Activated CD8-positive, alpha-beta T cell treated with anti-CD3 and anti-CD28 coated beads for 36 hours (primary cell): ENCODE measurements at regions not wholly inside any gene's neighbourhood (a gene's known extent, or its start where the extent isn't known, plus 50 kb on each side); places are given as distances from the start of the nearest gene placed in this dataset.

Experiments
- ATAC-seq: fragments of 200-7000 bp; cut with Tn5 transposase; one replicate; pipeline ENCODE4 v1.10.0; 2021; ENCODE audit warnings: mild to moderate bottlenecking, moderate library complexity
- CTCF ChIA-PET: fragments of 350-600 bp; sonication (Branson Sonifier 250); formaldehyde crosslinking; loops from one replicate; lab custom pipeline; 2021; ENCODE audit warnings: antibody characterized with exemption; lab: Charles Lee
- POLR2A ChIA-PET: fragments of 350-600 bp; sonication (Branson Sonifier 250); formaldehyde crosslinking; loops from one replicate; lab custom pipeline; 2021; ENCODE audit warnings: antibody characterized with exemption; lab: Charles Lee
- DNase-seq: peaks from one replicate; pipeline ENCODE4 v3.0.0-alpha.2; 2020
- H3K27ac Mint-ChIP-seq: one replicate; pipeline ENCODE4 v1.8.0; 2021; ENCODE audit warnings: mild to moderate bottlenecking, mixed read lengths
- H3K27me3 Mint-ChIP-seq: one replicate; pipeline ENCODE4 v1.8.0; 2021; ENCODE audit warnings: mixed read lengths
- H3K36me3 Mint-ChIP-seq: one replicate; pipeline ENCODE4 v1.8.0; 2021; ENCODE audit warnings: low read depth, mixed read lengths
- H3K4me1 Mint-ChIP-seq: one replicate; pipeline ENCODE4 v1.8.0; 2021; ENCODE audit warnings: low read depth, mixed read lengths
- H3K4me3 Mint-ChIP-seq: one replicate; pipeline ENCODE4 v1.8.0; 2021; ENCODE audit warnings: mild to moderate bottlenecking, moderate library complexity, mixed read lengths
- H3K9me3 Mint-ChIP-seq: one replicate; pipeline ENCODE4 v1.8.0; 2021; ENCODE audit warnings: mixed read lengths
- intact Hi-C: fragments of 100-400 bp; cut with micrococcal nuclease; formaldehyde crosslinking; loops from one replicate; pipeline ENCODE4 v1.10.0; 2022
- TF ChIP-seq, protein P1 (sequence below): fragments of 200-600 bp; IDR thresholded peaks from one replicate; pipeline ENCODE4 v1.8.0; 2022; ENCODE audit warnings: antibody characterized with exemption, mild to moderate bottlenecking

DNA sequence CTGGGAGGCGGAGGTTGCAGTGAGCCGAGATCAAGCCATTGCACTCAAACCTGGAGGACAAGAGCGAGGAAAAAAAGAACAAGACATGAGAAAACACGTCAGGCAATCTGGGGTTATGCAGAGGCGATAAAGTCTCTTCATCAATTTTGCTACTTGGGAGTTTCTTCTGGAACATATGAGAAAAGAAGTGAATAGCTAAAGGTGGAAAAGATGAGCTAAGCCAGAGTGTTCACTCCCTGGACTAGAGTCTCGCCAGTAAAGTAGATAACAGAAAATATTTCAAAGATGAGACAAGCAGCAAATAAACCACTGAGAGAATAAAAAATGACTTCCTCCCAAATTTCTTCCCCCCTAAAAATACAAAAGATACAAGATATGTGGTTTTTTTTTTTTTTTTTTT lies 188.4 kb upstream of the HES1 start:
- H3K27ac Mint-ChIP-seq = no peak overlapping the region
- POLR2A ChIA-PET = no interaction called here
- H3K4me1 Mint-ChIP-seq = no peaks in the 10 kb centered on the region
- H3K4me3 Mint-ChIP-seq = no peak overlapping the region
- TF ChIP-seq, protein P1, sequence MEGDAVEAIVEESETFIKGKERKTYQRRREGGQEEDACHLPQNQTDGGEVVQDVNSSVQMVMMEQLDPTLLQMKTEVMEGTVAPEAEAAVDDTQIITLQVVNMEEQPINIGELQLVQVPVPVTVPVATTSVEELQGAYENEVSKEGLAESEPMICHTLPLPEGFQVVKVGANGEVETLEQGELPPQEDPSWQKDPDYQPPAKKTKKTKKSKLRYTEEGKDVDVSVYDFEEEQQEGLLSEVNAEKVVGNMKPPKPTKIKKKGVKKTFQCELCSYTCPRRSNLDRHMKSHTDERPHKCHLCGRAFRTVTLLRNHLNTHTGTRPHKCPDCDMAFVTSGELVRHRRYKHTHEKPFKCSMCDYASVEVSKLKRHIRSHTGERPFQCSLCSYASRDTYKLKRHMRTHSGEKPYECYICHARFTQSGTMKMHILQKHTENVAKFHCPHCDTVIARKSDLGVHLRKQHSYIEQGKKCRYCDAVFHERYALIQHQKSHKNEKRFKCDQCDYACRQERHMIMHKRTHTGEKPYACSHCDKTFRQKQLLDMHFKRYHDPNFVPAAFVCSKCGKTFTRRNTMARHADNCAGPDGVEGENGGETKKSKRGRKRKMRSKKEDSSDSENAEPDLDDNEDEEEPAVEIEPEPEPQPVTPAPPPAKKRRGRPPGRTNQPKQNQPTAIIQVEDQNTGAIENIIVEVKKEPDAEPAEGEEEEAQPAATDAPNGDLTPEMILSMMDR = no peak
- intact Hi-C loops = no loop called here
- CTCF ChIA-PET = no interaction called here
- ATAC-seq = no peak
- DNase-seq = no peak
- H3K36me3 Mint-ChIP-seq = no peaks in the 10 kb centered on the region
- no peaks in the 10 kb centered on the region for H3K9me3 Mint-ChIP-seq
- H3K27me3 Mint-ChIP-seq = peaks cover 12% of the 10 kb centered on the region

DNA sequence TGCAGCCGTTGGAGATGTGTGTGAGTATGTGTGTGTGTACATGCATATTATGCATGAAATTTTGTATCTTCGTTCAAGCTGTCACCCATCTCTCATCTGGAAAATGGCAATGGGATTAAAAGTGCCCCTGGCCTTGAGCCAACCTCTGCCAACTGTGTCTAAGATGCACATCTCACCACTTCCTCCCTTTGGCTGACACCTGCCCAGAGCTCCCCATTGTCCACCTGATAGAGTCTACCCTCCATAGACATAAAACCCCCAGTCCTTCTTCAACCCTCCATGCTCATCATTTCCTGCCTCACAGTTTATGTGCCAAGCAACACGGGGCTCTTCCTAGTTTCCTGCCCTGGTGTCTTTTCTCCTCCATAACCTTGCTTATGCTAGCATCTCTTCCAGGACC lies 187.5 kb upstream of the HES1 start:
- no peak overlapping the region for H3K4me3 Mint-ChIP-seq
- peaks cover 12% of the 10 kb centered on the region for H3K27me3 Mint-ChIP-seq
- H3K4me1 Mint-ChIP-seq = no peaks in the 10 kb centered on the region
- no peak for ATAC-seq
- intact Hi-C loops = no loop called here
- TF ChIP-seq, protein P1 = no peak
- POLR2A ChIA-PET = no interaction called here
- no peaks in the 10 kb centered on the region for H3K9me3 Mint-ChIP-seq
- CTCF ChIA-PET = no interaction called here
- no peak for DNase-seq
- no peaks in the 10 kb centered on the region for H3K36me3 Mint-ChIP-seq
- H3K27ac Mint-ChIP-seq = no peak overlapping the region

DNA sequence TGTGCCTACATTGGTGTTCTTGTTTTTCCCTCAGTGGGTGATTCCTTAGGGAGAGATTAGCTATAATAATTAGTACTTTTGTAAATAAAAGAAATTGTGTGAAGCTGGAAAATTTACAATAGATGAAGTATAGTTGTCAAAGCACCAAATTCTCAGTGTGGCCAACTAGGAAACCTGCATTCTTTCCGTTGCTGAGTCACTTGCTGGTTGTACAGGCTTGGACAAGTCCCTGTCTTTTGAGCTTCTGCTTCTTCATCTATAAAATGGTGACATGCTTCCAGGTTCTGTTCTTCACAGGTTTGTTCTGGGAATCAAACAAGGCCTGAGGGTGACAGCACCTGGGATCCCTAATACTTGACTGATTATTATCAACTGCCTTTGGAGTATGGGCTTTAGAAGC lies 184.1 kb upstream of the HES1 start:
- Mint-ChIP-seq H3K9me3 (peaks cover 7% of the 10 kb centered on the region), H3K4me1 (no peaks in the 10 kb centered on the region), H3K4me3 (no peak overlapping the region), H3K27me3 (peaks cover 10% of the 10 kb centered on the region), H3K36me3 (no peaks in the 10 kb centered on the region), H3K27ac (no peak overlapping the region)
- TF ChIP-seq, protein P1 = no peak
- DNase-seq = no peak
- CTCF ChIA-PET = interaction anchor here (1.1 kb wide), 1 partner anchor 364 kb away, joined by 3 read pairs; no protein-coding TSS in a partner anchor
- POLR2A ChIA-PET = no interaction called here
- ATAC-seq = no peak
- intact Hi-C loops = no loop called here

DNA sequence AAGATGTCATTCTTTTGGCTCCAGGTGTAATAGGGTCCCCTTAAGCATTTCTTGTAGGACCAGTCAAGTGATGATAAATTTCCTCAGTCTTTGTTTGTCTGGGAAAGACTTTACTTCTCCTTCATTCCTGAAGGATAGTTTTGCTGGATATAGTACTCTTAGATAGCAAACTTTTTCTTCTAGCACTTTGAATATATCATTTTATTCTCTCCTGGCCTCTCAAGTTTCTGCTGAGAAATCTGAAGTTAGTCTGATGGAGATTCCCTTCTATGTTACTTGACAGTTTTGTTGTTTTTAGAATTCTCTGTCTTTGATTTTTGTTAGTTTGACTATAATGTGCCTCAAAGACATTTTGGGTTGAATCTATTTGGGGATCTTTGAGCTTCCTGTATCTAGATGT lies 181.2 kb upstream of the HES1 start:
- CTCF ChIA-PET = interaction anchor here (1.1 kb wide), 1 partner anchor 16 kb away, joined by 4 read pairs; no protein-coding TSS in a partner anchor
- intact Hi-C loops = no loop called here
- Mint-ChIP-seq H3K4me3 (no peak overlapping the region), H3K9me3 (peaks cover 7% of the 10 kb centered on the region), H3K4me1 (no peaks in the 10 kb centered on the region), H3K27ac (no peak overlapping the region), H3K36me3 (no peaks in the 10 kb centered on the region), H3K27me3 (peaks cover 2% of the 10 kb centered on the region)
- no peak for ATAC-seq
- TF ChIP-seq, protein P1 = no peak
- POLR2A ChIA-PET = no interaction called here
- DNase-seq = no peak

DNA sequence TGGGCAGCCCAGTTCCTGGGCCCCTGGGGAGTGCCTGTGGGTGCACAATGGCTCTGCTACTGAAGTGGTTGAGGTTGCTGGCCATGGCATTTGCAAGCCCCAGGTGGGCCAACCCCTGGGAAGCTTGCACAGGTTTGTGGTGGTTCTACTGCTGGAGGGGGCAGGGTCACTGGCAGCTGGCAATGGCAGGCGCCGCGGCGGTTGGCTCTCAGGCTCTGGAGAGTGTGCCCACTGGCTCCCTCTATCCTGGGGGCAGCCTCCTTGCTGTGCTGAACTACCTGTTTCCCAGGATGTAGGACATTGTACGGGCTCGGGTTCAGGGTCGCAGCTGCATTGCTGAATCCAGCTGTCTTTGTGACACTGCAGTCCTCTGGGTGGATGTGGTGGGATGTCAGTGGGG lies 180.2 kb upstream of the HES1 start:
- H3K4me1 Mint-ChIP-seq = no peaks in the 10 kb centered on the region
- TF ChIP-seq, protein P1 = no peak
- ATAC-seq (no peak), DNase-seq (no peak)
- peaks cover 10% of the 10 kb centered on the region for H3K27me3 Mint-ChIP-seq
- no peak overlapping the region for H3K27ac Mint-ChIP-seq
- POLR2A ChIA-PET = no interaction called here
- H3K9me3 Mint-ChIP-seq = peaks cover 7% of the 10 kb centered on the region
- CTCF ChIA-PET = interaction anchor here (1.1 kb wide), 1 partner anchor 17 kb away, joined by 4 read pairs; no protein-coding TSS in a partner anchor
- no peaks in the 10 kb centered on the region for H3K36me3 Mint-ChIP-seq
- H3K4me3 Mint-ChIP-seq = no peak overlapping the region
- intact Hi-C loops = no loop called here
